GM21576 (cell line): ENCODE measurements at regions not wholly inside any gene's neighbourhood (a gene's known extent, or its start where the extent isn't known, plus 50 kb on each side); places are given as distances from the start of the nearest gene placed in this dataset.
"Not testable (repeated sequence)": the region's sequence is repeated elsewhere in the genome, so short reads cannot be mapped to it uniquely, and the experiment has no call there.

ENCODE experiments used
- ATAC-seq: cut with Tn5 transposase; IDR thresholded peaks from one replicate; pipeline ENCODE4 v1.9.1; 2021; ENCODE audit warnings: mild to moderate bottlenecking, moderate library complexity; ENCODE audit not compliant: unreplicated experiment

DNA sequence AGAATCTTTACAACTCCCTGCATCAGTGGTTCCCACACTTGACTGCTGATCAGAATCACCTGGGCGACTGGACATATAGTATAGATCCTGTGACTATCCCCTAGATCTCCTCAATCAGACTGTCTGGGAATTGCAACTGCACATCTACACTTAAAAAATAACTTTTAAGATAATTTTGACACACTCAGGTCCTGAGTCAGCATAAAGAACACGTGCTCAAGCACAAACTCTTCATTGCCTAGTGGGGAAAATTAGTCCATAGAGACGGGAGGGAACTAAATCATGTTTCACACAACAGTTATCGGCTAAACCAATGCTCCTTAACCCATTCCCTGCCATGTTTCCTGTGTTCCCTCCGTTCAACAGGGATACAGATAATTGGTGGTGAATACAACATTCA lies 243.5 kb upstream of the FGF13 start:
- ATAC-seq: no peak

DNA sequence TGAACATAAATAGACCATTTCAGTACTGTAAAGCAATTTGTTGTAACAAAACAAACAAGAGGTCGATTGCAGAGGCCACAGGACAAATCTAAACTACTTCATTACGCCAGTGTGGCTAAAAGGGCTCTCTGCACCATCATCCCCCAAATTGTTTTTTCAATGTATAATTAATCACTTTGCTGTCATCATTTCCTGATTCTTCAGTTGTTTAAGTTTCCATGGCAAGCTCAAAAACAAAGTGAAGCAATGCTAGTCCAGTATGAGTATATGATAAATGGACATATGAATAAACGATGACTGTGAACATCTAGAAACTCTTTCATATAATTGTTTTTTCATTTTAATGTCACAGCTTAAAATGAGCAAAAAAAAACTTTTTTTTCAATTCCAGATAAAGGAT lies 235.4 kb upstream of the FGF13 start:
- no peak for ATAC-seq

DNA sequence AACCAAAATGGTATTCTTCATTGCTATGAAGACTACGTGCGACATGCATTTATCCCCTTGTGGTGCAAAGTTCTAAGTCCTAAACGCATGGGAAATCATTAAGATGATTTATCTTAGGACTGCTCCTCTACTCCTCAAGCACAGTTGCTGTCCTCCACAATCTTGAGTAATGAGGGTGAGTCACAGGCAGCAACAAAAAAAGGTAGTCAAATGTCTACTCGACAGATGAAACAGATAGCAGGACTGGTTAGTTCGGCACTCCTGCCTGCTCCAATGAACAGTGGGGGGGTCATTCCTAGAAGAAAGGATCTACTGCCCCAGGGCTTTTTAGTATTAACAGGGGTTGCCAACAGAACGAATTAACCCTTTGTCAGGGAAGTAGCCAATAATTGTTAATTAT lies 233.7 kb upstream of the FGF13 start:
- ATAC-seq: no peak

DNA sequence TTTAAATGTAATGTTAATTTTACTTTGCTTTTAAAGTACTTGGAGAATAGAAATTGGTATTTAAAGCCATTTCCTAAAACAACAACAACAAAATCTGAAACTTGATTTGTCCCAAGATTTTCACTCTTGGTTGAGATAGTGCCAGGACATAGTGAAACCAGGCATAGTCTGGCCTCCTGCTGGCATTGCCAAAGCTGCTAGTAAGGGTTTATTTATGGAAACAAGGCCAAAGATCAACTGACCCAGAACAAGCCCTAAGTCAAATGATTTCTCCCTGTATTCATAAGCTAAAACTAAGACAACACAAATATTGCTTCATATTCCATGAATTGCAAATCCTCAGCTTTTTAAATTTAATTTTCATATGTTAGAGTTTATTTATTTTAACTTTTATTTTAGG lies 227.5 kb upstream of the FGF13 start:
- ATAC-seq: no peak

- ATAC-seq: no peak
Measured at GRCh38 chrX:138938003-138938402, 226.5 kb upstream of the FGF13 start.

- ATAC-seq: no peak
Measured at GRCh38 chrX:138931212-138931611, 219.7 kb upstream of the FGF13 start.

DNA sequence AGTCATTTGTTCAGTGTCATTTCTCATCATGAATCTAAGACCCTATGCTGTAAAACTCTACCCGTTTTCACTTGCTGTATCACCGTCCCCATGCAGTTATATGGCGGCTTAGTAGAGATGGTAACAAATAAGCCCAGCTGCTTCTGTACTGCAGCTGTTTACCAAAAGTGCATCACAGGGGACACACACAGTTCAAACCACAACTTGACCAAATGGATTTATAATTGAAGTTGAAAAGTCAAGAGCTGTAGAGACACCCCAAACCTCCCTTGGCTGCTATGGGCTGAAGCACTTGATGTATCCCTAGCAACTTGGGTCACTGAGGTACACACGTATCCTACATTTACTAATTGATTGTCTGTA lies 219.0 kb upstream of the FGF13 start:
- no peak for ATAC-seq

- no peak for ATAC-seq
Measured at GRCh38 chrX:138929926-138930582, 218.5 kb upstream of the FGF13 start.

DNA sequence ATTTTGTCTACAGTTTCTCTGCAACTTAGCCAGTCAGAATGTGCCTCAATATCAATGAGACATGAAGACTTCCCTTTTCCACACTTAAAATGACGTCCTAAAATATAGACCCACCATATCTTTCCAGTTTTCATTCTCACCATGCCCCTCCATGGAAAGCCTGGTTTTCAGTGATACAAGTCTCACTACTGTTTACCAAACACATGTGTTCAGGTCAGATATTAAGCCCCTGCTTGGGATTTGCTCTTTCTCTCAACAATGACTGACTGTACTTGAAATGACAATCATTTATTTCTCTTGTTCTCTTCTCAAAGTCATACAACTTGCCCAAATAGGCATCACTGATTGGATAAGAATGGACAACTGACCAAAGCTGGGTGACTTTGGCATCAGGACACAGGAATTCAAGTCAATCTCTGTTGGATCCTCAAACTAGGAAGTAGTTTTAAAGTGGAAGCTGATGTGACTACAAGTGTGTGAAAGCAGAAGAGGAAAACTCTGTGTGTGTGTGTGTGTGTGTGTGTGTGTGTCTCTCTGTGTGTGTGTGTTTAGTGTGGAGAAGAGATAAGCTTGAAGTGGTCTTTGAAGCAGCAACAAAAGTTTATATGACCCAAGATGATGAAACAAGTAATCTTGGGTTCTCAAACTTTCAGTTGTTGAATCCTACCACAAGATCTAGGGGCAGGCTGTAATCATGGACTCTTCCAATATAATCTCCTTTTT lies 217.4 kb upstream of the FGF13 start:
- no peak for ATAC-seq

DNA sequence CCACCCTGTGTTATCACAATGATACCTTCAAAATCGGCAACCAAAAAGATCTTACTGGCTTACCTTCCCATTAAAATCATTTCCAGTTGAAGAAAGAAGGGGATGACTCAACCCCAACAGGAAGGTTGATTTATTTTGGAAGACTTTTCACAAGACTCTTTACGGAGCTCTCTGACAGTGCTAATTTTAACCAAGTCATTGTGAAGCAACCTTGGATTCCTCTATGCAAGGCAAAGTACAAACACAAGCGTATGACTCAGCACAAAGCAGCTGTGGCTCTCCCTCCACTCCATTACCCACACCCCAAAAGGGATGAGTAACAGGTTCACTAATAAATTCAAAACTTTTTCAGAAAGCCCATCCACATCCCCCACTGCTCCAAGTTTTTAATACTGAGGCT lies 213.8 kb upstream of the FGF13 start:
- ATAC-seq: no peak

- no peak for ATAC-seq
Measured at GRCh38 chrX:138923805-138924204, 212.3 kb upstream of the FGF13 start.

DNA sequence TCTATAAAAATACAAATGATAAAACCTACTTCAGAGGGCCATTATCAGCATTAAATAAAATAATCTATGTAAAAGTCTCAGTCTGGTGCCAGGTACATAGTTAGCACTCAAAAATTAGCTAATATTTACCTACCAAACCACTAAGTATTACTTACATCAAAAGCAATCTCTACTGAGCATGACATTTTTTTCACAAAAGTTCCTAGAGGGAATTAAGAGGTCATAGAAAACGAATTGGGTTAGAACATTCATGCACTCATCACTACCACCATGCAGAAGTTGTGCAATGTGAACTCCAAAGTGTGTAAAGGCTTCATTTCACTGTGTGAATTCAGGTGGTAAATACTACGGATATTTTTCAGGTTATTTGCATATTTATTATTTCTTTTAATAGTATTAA lies 209.5 kb upstream of the FGF13 start:
- no peak for ATAC-seq

DNA sequence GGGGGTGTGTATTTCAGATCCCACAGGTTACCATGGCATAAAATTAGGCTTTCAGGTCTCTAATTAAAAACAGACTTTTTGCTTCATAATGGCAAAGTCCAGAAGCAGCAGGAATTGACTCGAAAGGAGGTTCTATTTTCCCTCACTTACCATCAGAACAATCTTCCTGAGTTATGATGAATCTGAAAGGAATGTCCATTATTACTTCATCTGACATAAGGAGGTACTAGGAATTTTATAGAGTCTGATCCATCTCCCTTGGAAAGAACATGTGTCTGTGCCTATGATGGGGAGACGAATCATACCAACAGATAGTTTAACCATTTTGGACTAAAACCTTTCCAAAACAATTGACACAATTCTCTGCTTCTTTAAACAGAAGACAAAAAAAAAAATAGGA lies 206.3 kb upstream of the FGF13 start:
- ATAC-seq: no peak

DNA sequence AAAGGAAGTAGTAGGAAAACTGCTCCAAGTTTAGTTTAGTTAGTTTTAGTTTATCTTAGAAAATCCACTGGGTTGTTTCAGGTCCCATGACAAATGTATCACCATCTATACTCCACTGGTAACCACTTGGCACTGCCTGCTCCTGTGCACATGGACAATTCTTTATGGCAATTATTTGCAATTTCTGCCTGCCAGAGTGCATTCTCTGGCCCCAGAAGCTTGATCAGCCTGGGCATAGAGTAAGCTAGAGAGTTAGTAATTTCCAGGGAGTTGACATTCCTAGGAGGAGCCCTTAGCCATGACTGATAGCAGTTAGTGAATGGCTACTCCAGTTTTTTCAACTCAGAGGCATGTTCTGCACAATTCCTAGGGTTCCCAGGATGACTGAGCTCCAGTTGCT lies 203.2 kb upstream of the FGF13 start:
- ATAC-seq: no peak

DNA sequence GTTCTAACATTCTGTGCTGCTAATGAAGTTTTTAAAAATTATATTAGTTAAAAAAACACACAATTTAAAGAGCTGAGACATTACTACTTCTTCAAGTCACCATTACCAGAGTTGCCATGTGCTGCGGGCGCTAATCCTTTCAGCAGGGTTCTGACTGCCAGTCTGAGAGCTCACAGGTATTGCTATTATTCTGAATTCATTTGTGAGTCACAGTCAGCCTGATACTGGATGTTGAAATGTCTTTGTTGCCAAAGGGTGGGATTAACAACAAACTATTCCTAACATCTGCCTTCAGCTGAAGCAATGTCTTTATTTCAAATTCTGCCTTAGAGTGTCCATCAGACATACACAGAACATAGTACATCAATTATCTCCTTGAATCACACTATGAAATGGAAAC lies 197.1 kb upstream of the FGF13 start:
- no peak for ATAC-seq

DNA sequence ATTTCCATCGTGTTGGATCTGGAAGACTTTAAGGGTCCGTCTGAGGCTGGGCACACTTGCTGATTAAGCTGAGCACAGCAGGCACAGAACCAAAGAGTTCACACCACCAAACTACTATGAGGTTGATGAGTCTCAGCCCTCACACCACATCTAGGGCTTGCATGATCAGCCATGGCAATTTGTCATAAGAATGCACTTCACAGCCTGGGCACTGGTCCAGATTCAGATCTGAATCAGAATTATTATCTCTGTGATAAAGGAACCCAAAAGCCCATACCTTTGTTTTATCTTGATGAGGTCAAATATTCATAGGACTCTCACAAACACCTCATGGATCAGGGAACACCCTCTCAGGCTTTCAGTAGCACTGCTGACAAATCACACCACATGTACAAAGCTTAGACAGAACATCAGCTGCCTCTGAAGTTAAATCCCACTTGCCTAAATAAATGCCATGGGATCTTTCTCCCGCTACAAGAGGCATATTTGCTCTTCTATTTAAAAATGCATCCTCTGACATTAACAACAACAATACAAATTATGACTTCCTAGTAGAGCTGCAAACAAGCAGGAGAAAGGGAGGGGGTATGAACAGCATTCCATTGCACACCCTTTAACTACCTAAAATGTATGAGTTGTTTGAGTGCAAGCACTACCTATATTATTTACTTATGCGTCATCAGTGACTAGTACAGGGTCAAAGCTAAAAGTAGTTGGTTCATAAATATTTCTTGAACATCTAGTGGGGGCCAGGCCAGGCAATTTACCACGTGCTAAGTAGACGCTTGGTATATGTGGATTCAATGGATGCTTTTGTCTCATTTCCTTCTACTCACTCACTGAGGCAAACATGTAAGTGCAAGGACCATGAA lies 186.3 kb upstream of the FGF13 start:
- no peak for ATAC-seq

GRCh38 chrX:138890491-138890890 lies 179.0 kb upstream of the FGF13 start:
- no peak for ATAC-seq

GRCh38 chrX:138889149-138889548 lies 177.6 kb upstream of the FGF13 start:
- ATAC-seq: no peak

DNA sequence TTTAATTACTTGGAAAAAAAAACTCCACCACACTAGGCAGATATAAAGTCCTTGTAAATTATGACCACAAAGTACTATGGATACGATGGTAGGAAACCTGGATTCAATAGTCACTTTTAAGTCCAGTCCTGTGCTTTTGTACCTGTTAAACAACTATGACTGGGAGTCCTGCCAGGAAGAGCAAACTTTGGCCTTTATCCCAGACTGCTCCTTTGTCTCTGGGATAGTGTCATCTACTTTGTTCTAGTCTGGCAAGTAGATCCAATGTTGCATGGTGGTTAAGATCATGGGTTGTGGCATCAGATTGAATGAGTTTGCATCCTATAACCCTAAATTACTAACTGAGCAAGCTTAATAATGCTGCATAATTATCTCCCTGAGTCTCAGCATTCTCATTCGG lies 175.3 kb upstream of the FGF13 start:
- ATAC-seq: no peak

DNA sequence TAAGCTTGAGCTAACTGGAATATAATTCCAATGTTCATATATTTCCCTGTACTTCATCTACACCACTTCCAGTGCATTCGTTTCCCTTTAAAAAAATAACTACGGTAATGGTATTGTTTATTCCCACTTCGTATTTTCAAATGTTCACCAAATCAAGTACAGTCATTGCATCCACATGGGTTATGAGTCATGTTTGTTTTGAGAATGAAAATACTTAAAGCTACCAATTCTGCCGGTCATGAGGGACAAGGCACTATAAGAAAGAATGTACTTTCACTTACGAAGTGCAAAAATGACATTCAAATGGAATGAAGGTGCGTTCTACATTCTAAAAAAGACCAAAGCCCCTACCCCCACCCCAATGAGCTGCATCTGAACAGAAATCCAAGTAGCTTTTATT lies 174.4 kb upstream of the FGF13 start:
- ATAC-seq: no peak

GRCh38 chrX:138880293-138880692 lies 168.8 kb upstream of the FGF13 start:
- not testable (repeated sequence) for ATAC-seq

DNA sequence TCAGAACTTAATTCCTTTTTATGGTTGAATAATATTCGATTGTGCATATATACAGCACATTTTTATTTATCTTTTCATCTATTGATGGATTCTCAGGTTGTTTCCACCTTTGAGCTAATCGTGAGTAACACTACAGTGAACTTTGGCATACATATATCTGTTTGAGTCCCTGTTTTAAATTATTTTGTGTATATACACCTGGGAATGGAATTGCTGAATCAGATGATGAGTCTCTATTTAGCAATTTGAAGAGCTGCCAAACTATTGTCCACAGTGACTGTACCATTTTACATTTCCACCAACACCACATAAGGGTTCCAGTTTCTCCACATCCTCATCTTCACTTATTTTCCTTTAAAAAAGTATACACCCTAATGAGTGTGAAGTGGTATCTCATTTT lies 166.2 kb upstream of the FGF13 start:
- ATAC-seq: no peak
